GM18858 (cell line): ENCODE measurements at regions not wholly inside any gene's neighbourhood (a gene's known extent, or its start where the extent isn't known, plus 50 kb on each side); places are given as distances from the start of the nearest gene placed in this dataset.

Source experiments
- ATAC-seq: cut with Tn5 transposase; IDR thresholded peaks from one replicate; pipeline ENCODE4 v1.9.1; 2021; ENCODE audit not compliant: unreplicated experiment

GRCh38 chr13:48181482-48182145, 51.4 kb upstream of the ITM2B start:
- ATAC-seq = no peak

DNA sequence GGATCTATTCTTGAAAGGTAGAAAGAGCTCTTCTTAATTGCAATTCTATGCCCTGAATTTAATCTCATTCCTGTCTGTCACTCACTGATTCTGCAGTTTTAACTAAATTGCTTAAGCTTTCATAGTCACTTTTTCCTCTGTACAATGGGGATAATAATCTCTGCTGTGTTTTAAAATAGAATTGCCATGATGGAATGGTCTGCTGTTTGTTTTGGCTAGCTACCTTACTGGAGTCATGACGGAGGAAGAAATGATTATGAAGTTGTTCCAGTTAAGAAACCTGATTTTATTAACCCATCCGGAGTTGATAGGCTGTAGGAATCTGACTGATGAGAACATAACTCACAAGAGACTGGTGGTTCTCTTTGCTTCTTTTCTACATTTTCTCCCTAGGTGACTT, 54.9 kb upstream of the ITM2B start:
- ATAC-seq = no peak

- ATAC-seq = no peak
Observed at GRCh38 chr13:48176781-48177180, 56.2 kb upstream of the ITM2B start.

DNA sequence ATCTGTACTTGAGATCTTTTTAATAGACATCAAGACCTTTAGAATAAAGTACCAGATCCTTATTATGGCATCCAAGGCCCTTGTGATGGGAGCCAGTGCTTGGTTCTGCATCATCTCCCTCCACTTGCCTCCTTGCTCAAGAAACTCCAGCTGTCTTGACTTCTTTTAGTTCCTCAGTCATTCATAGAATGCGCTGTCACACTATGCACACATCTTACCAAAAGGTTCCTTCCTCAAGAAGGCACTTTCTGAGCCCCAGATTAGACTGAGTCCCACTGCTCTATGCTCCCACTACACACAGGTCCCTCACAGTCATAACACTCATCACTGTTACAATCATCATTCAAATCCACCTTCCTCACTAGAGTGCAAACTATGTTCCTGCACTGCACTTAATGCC, 57.8 kb upstream of the ITM2B start:
- ATAC-seq = no peak

DNA sequence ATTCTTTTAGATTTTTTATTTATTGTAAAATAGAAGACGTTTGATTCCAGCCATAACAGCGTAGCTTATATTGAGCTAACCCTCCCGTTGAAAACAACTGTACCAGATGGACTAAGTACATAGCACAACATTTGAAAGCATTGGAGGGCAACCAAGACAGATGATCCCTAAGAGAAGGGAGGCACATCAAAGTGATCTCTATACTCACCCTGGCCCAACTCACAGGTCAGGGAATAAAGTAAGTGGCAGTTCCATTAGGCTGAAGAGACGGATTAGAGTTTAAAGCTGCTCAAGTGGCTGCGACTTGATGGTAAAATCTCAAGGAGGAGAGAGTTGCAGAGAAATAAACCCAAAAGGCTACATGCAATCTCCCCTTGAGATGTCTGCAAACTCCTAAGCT, 65.1 kb upstream of the ITM2B start:
- ATAC-seq = no peak

DNA sequence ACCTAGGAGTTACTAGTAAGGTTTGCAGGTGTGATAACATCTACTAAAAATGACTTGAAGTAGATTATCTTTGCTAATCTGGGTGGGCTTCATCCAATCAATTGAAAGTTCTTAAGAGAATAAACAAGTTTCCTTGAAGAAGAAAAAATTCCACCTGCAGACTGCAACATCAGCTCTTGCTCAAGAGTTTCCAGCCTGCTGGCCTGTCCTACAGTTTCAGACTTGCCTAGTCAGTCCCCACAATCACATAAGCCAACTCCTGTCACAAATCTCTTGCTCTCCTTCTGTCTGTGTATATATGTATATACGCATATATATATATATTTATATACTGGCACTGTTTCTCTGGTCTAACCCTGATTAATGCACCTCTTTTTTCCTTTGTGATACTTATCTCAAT, 67.3 kb upstream of the ITM2B start:
- no peak for ATAC-seq

GRCh38 chr13:48165063-48165462, 67.9 kb upstream of the ITM2B start:
- ATAC-seq = no peak

DNA sequence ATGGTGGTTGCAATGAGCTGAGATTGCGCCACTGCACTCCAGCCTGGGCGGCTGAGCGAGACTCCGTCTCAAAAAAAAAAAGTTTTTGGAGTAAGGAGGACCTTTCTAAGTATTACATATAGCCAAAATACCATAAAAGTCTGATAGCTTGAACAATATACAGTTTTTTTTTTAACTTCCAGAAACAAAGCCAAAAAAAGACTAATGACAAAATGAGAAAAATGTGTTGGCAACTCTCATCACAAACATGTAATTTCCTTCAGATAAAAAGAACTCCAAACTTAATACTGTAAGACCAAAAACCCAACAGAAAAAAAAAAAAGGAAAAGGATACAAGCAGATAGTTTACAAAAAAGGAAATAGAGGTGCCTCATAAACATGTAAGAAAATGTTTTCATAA, 68.2 kb upstream of the MED4 start:
- ATAC-seq = no peak

GRCh38 chr13:48162217-48162616, 67.3 kb upstream of the MED4 start:
- ATAC-seq = no peak

DNA sequence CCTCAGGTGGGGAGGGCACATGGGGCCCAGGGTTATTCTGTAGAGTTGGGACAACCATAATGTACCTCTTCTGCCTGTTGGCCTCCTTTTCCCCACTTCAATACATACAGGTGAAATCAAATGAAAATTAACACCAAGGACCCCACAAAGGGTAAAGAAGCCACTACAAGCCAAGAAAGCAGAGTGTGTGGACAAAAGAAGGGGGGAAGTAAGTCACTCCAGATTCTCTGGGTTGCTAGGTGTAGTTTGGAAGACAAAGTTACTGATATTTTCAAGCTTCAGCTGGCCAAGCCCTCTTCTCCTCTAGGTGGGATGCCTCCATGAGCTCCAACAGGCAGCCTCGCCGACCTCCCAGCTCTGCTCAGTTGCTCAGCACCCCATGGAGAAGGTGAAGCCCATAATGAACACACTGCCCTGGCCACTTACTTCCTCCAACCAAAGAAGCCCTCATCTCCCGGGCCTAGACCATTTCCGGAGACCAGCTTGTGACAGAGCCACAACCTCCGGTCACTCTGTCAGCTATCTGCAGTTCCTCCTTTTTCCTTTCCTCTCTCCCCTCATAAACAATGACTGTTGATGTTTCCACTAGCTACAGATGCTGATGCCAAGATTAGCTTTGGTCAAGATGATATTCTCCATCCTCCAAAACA, 66.8 kb upstream of the MED4 start:
- no peak for ATAC-seq

DNA sequence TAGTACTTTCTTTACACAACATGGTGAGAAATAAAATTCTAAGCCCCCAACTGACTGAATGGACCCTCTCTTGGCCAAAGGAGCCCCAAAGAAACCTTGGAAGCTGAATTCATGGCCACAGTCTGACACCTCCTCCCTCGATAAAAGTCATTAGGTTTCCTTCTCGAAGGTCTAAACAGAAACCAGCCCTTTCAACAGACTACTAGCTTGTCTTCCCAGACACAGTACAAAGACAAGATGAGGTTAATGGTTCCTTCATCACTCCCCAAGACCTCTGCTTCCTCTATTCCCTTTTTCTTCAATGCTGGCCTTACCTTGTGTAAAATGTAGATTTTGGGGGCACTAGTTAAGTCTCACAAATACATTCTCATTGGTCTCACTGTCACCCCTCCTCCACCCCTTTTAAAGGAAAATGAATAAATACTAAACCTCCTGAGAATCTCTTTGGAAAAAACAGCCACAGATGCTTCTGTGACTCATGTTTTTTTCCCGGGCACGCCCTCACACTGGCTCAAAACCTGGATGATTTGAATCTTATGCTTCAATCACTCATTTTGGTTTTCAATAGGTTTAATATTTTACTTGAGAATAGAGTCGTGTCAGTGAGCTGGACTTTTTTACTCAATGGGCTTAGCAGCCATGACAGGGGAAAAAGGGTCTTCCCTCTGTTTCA, 65.8 kb upstream of the MED4 start:
- no peak for ATAC-seq

DNA sequence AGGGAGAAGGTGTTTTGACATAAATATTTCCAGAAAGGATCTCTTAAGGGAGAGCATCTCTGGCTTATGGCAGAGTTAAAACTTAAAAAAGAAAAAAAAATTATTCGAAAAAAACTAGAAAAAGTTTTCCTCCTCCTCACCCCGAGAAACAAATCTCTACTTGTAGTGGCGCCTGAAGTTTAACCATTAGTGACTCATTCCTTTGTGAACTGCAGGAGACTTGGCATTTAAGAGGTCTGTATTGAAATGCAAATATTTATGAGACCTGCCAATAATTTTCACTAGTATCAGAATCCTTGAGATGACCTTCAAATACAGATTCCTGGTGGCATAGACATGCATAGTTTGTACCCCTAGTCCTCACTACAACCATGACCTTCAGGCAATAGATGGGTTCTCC, 64.9 kb upstream of the MED4 start:
- ATAC-seq = no peak

GRCh38 chr13:48159401-48159800, 64.5 kb upstream of the MED4 start:
- no peak for ATAC-seq

- ATAC-seq = no peak
Observed at GRCh38 chr13:48158915-48159314, 64.0 kb upstream of the MED4 start.

- peak; percentile 45 for ATAC-seq
Observed at GRCh38 chr13:48158290-48158689, 63.4 kb upstream of the MED4 start.

- ATAC-seq = no peak
Observed at GRCh38 chr13:48156466-48156865, 61.6 kb upstream of the MED4 start.

GRCh38 chr13:48155848-48156247, 60.9 kb upstream of the MED4 start:
- peak; percentile 38 for ATAC-seq

GRCh38 chr13:48154671-48155070, 59.8 kb upstream of the MED4 start:
- ATAC-seq = no peak

DNA sequence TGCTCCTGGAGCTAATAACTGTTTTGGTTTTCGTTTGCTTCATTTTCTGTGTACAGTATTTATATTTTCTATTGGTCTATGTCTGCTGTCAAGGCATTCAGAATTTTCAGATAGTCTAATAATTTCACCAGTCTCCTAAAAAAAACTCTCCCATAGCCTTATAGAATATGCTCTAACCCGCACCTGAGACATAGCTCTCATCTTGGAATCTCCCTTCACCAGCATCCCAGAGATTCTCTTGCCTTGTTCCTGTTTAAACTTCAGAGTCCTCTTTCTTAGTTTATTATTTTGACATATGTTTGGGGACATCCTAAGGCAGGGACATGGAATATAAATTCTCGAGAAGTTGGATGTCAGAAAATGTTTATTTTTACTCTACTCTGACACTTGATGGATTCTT, 58.3 kb upstream of the MED4 start:
- ATAC-seq = no peak

DNA sequence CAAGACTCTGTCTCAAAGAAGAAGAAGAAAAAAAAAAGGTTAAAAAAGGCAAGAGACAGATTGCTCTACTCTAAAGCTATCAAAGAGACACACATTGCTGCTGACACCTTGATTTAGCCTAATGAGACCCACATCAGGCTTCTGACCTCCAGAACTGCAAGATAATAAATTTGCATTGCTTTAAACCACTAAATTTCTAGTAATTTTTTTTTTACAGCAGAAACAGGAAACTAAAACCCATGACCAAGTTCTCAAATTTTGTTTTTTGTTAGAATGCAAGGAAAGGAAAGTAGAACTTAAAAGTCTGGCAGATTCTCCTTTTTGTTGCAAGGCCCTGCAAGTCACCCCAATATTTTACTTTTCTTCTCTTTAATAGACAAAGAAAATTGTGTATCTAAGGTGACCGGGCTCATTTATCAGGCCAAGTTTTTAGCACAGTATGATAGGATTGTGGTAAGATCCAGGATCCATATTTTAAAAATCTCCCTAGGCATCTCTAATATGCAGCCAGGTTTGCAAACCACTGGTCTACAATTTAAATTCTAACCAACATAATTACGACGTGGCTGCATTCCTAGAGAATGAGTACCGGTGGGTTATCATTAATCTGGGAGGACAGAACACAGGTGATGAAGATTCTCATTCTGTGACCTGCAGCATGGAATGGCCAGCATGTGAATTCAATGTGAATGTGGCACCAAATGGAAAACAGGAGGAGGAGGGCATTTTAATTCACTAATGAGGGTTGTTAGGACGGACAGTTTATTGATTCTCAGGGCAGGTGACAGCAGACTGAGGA, 56.7 kb upstream of the MED4 start:
- no peak for ATAC-seq

- ATAC-seq = no peak
Observed at GRCh38 chr13:48148454-48148853, 53.5 kb upstream of the MED4 start.

DNA sequence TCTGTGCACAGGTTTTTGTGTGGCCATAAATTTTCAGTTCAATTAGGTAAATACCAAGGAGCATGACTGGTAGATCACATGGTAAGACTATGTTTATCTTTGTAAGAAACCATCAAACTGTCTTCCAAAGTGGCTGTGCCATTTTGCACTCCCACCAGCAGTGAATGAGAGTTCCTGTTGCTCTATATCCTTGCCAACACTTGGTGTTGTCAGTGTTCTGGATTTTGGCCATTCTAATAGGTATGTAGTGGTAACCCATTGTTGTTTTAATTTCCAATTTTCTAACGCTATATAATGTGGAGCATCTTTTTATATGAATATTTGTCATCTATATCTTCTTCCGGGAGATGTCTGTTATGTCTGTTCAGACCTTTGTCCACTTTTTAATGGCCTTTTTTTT, 51.7 kb upstream of the MED4 start:
- no peak for ATAC-seq
